GM18951 (cell line): ENCODE measurements at regions not wholly inside any gene's neighbourhood (a gene's known extent, or its start where the extent isn't known, plus 50 kb on each side); places are given as distances from the start of the nearest gene placed in this dataset.
"Not testable (repeated sequence)": the region's sequence is repeated elsewhere in the genome, so short reads cannot be mapped to it uniquely, and the experiment has no call there.

Source experiments
- in situ Hi-C: fragments of 300-500 bp; cut with MboI; formaldehyde crosslinking; loops from one replicate; pipeline ENCODE4 v1.12.0; 2022; ENCODE audit warnings: low sequenced_read_pairs, mixed read lengths, inconsistent platforms; ENCODE audit not compliant: unreplicated experiment

- in situ Hi-C loops, result not testable (repeated sequence)
Observed at GRCh38 chr2:111410868-111411406, 290.2 kb downstream of the BCL2L11 start.

- in situ Hi-C loops, result not testable (repeated sequence)
Observed at GRCh38 chr2:111411867-111412681, 291.4 kb downstream of the BCL2L11 start.

GRCh38 chr2:111412841-111413650 is 292.3 kb downstream of the BCL2L11 start:
- in situ Hi-C loops, result not testable (repeated sequence)

- in situ Hi-C loops, result not testable (repeated sequence)
Observed at GRCh38 chr2:111413950-111414349, 293.2 kb downstream of the BCL2L11 start.

- in situ Hi-C loops, result not testable (repeated sequence)
Observed at GRCh38 chr2:111415765-111416743, 295.3 kb downstream of the BCL2L11 start.

GRCh38 chr2:111417026-111417425 is 296.3 kb downstream of the BCL2L11 start:
- in situ Hi-C loops, result not testable (repeated sequence)

GRCh38 chr2:111418091-111418875 is 297.6 kb downstream of the BCL2L11 start:
- in situ Hi-C loops, result not testable (repeated sequence)

- in situ Hi-C loops, result not testable (repeated sequence)
Observed at GRCh38 chr2:111420074-111420473, 299.4 kb downstream of the BCL2L11 start.

GRCh38 chr2:111420835-111421234 is 300.1 kb downstream of the BCL2L11 start:
- in situ Hi-C loops, result not testable (repeated sequence)

- in situ Hi-C loops, result not testable (repeated sequence)
Observed at GRCh38 chr2:111421949-111422348, 301.2 kb downstream of the BCL2L11 start.

GRCh38 chr2:111422562-111422961 is 301.8 kb downstream of the BCL2L11 start:
- in situ Hi-C loops, result not testable (repeated sequence)

- in situ Hi-C loops, result not testable (repeated sequence)
Observed at GRCh38 chr2:111423184-111423583, 302.5 kb downstream of the BCL2L11 start.

- in situ Hi-C loops, result not testable (repeated sequence)
Observed at GRCh38 chr2:111424176-111424575, 303.5 kb downstream of the BCL2L11 start.

GRCh38 chr2:111424851-111425309 is 304.2 kb downstream of the BCL2L11 start:
- in situ Hi-C loops, result not testable (repeated sequence)

- in situ Hi-C loops, result not testable (repeated sequence)
Observed at GRCh38 chr2:111425789-111426201, 305.1 kb downstream of the BCL2L11 start.

- in situ Hi-C loops, result not testable (repeated sequence)
Observed at GRCh38 chr2:111427346-111427745, 306.6 kb downstream of the BCL2L11 start.

GRCh38 chr2:111428915-111429314 is 308.2 kb downstream of the BCL2L11 start:
- in situ Hi-C loops, result not testable (repeated sequence)

GRCh38 chr2:111429353-111429752 is 308.6 kb downstream of the BCL2L11 start:
- in situ Hi-C loops, result not testable (repeated sequence)
